ENCODE measurements at regions not wholly inside any gene's neighbourhood (a gene's known extent, or its start where the extent isn't known, plus 50 kb on each side); places are given as distances from the start of the nearest gene placed in this dataset.

GRCh38 chr5:40383749-40384651 is 295.7 kb upstream of the PTGER4 start:
- TF ChIP-seq POLR2A (IDR thresholded peaks at IDR 0.05): no peak
- TF ChIP-seq CTCF (IDR thresholded peaks at IDR 0.05): no peak
- TF ChIP-seq POLR2AphosphoS5 (IDR thresholded peaks at IDR 0.05): no peak
- no peak for TF ChIP-seq EP300 (IDR thresholded peaks at IDR 0.05)
